ENCODE measurements at regions not wholly inside any gene's neighbourhood (a gene's known extent, or its start where the extent isn't known, plus 50 kb on each side); places are given as distances from the start of the nearest gene placed in this dataset.

GRCh38 chr9:1202512-1203280, 152.5 kb downstream of the DMRT2 start:
- DNase-seq = no peak

DNA sequence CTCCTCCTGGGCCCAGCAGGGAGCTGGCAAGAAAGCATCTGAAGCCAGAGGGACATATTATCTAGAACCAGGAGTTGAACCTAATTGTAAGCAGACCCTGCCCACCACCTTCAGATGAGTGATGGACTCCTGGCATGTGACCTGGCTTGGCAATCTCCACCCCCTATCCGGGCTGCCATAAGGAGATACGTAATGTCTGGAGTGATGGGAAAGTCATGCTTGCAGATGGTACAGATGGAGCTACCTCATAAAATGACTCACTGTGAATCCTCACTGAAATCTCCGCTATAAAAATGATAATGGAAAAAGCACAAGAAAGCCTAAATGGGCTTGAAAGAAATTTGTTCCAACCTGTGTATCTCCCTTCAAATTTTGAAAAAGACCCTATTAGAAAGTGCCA, 157.5 kb downstream of the DMRT2 start:
- DNase-seq = no peak

GRCh38 chr9:1208157-1208556, 158.0 kb downstream of the DMRT2 start:
- no peak for DNase-seq

- DNase-seq = no peak
Observed at GRCh38 chr9:1210954-1211353, 160.8 kb downstream of the DMRT2 start.

DNA sequence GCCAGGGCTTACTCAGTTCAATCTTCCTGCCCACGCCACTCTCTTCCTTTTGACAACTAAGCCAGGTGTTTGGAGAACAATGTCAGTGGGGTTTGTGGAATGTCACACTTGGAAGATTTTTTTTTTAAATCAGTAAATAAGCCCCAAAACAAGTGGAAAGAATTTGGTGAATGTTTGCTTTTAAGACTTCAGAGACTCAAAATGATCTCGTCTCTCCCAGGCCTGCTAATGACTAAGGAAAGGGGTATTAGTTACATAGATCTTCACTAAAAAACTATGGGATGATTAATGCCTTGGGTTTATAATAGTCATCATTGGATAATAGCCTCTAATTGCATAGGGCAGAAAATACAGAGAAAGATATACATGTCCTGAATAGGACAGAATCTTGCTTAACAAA, 166.4 kb downstream of the DMRT2 start:
- DNase-seq = no peak

- DNase-seq = no peak
Observed at GRCh38 chr9:1217076-1217475, 166.9 kb downstream of the DMRT2 start.

GRCh38 chr9:1219284-1219683, 169.1 kb downstream of the DMRT2 start:
- DNase-seq = no peak

DNA sequence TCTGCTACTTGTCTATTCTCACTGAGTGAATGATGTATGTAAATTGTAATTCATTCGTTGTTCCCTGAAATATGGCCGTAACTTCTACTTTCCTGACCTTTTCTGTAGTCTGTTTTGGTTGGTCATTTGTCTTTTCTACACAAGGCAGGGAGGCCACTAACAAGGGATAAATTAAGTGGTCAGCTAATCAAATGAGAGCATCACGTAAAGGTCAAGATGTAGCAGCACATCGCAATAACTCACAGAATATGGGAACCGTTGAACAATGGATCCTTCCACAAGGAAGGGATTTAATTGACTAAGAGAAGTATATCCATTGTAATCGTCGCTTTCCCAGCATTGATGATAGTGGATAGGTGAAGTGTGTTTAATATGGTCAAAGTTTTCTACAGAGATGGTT, 171.1 kb downstream of the DMRT2 start:
- DNase-seq = no peak

GRCh38 chr9:1222511-1222910, 172.4 kb downstream of the DMRT2 start:
- DNase-seq = peak; percentile 34

GRCh38 chr9:1231998-1232919, 182.1 kb downstream of the DMRT2 start:
- DNase-seq = no peak

GRCh38 chr9:1233568-1233967, 183.4 kb downstream of the DMRT2 start:
- no peak for DNase-seq

- DNase-seq = no peak
Observed at GRCh38 chr9:1235650-1236049, 185.5 kb downstream of the DMRT2 start.

- DNase-seq = no peak
Observed at GRCh38 chr9:1236061-1236460, 185.9 kb downstream of the DMRT2 start.

- peak; percentile 11 for DNase-seq
Observed at GRCh38 chr9:1238407-1238806, 188.2 kb downstream of the DMRT2 start.

- no peak for DNase-seq
Observed at GRCh38 chr9:1248743-1249142, 198.6 kb downstream of the DMRT2 start.

GRCh38 chr9:1253064-1253979, 203.2 kb downstream of the DMRT2 start:
- DNase-seq = no peak

- no peak for DNase-seq
Observed at GRCh38 chr9:1254071-1254470, 203.9 kb downstream of the DMRT2 start.

GRCh38 chr9:1256178-1256577, 206.0 kb downstream of the DMRT2 start:
- no peak for DNase-seq

DNA sequence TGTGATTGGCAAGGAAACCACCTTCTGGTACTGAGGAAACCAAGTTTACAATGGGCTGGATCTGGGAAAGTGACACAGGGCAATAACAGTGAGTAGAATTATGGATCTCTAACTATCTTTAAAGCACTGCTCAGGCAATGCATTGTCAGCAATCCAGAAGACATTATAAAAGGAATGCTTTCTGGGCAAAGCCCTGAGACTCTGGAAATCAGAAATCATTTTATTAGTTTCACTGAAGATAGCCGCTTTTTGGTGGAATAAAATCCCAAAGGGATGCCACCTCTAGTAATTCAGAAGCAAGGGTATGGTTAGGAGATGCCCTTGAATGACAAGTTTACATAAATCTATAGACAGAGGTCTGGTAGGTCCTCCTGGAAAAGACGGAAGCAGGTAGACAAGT, 211.1 kb downstream of the DMRT2 start:
- no peak for DNase-seq

- DNase-seq = no peak
Observed at GRCh38 chr9:1261879-1262766, 212.0 kb downstream of the DMRT2 start.

DNA sequence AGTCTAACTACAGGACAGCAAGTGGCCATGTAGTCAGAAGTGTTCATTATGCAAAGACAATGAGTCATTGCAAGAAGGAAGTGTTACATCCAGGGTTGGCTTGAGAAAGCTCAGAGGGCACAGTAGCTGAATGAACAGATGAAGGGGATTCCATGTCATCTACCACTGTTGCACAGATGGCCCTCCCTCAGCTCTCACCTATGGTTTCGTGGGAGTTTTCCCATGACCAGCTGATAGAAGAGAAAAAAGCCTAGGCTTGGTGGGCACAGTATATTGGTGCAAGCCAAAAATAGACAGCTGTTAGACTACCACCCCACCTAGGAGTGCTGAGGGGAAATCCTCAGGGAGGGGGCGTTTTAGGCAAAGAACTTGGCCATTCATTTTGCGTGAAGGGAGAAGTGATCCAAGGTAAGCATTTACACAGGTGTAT, 217.0 kb downstream of the DMRT2 start:
- DNase-seq = peak; percentile 38

GRCh38 chr9:1267581-1267980, 217.4 kb downstream of the DMRT2 start:
- DNase-seq = peak; percentile 15
